ENCODE measurements at regions not wholly inside any gene's neighbourhood (a gene's known extent, or its start where the extent isn't known, plus 50 kb on each side); places are given as distances from the start of the nearest gene placed in this dataset.

- BruUV-seq (replicated peaks) = no TSS peak
- ChIA-PET POLR2A (no interaction called here), CTCF (interaction anchor here (0.6 kb wide), 1 partner anchor 52 kb away, joined by 3 read pairs; no protein-coding TSS in a partner anchor)
- no peak overlapping the region for H3K27ac Mint-ChIP-seq (ENCODE audit: unreplicated experiment)
- peaks cover 16% of the 10 kb centered on the region for H3K9me3 Mint-ChIP-seq (ENCODE audit: unreplicated experiment)
- H3K4me1 Mint-ChIP-seq (ENCODE audit: low read depth, unreplicated experiment) = no peaks in the 10 kb centered on the region
- Histone ChIP-seq H3K36me3 (ENCODE audit: control insufficient read depth, insufficient read depth, low read length) (no peaks in the 10 kb centered on the region), H3K9me3 (peaks cover 7% of the 10 kb centered on the region), H3K4me3 (ENCODE audit: low read depth, low read length) (no peak overlapping the region), H3K4me1 (0 out of 2 replicates have a peak, but pooled peaks cover 9% of the 10 kb centered on the region), H3K27me3 (replicated peaks; ENCODE audit: control insufficient read depth, insufficient read depth, low read length) (no peaks in the 10 kb centered on the region)
- H3K4me3 Mint-ChIP-seq (ENCODE audit: unreplicated experiment) = no peak overlapping the region
- intact Hi-C loops (cut with micrococcal nuclease; ENCODE audit: unreplicated experiment) = no loop called here
- H3K27me3 Mint-ChIP-seq (ENCODE audit: insufficient read depth, unreplicated experiment) = no peaks in the 10 kb centered on the region
- H3K36me3 Mint-ChIP-seq (ENCODE audit: insufficient read depth, unreplicated experiment) = peaks cover 6% of the 10 kb centered on the region
- DNase-seq = no peak
- TF ChIP-seq, protein P1, sequence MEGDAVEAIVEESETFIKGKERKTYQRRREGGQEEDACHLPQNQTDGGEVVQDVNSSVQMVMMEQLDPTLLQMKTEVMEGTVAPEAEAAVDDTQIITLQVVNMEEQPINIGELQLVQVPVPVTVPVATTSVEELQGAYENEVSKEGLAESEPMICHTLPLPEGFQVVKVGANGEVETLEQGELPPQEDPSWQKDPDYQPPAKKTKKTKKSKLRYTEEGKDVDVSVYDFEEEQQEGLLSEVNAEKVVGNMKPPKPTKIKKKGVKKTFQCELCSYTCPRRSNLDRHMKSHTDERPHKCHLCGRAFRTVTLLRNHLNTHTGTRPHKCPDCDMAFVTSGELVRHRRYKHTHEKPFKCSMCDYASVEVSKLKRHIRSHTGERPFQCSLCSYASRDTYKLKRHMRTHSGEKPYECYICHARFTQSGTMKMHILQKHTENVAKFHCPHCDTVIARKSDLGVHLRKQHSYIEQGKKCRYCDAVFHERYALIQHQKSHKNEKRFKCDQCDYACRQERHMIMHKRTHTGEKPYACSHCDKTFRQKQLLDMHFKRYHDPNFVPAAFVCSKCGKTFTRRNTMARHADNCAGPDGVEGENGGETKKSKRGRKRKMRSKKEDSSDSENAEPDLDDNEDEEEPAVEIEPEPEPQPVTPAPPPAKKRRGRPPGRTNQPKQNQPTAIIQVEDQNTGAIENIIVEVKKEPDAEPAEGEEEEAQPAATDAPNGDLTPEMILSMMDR (IDR thresholded peaks at IDR 0.05; ENCODE audit: insufficient read depth in 1 of 2, low read depth in 1 of 2, low read length in 1 of 2, severe bottlenecking in 1 of 2, unreplicated experiment in 1 of 2) = no peak
Measured at GRCh38 chr6:26292709-26293108, 72.3 kb upstream of the BTN3A2 start.

DNA sequence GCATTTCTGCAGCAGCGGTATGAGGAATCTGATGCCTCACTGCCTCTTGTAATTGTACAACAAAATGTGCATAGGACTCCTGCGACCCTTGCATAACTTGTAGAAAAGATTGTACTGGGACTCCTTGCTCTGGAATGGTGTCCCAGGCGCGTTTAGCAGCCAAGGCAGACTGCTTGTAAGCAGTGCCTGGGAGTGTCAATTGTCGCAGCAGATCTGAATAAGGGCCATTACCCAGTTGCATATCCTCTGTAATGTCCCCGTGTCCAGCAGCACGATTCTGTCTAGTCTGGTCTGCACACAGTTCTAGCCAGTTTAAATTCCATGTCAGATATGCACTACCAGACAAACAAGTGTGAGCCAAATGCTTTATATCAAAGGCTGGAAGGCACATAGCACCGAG is 70.7 kb upstream of the BTN3A2 start:
- no peaks in the 10 kb centered on the region for H3K36me3 Mint-ChIP-seq (ENCODE audit: insufficient read depth, unreplicated experiment)
- BruUV-seq (replicated peaks) = no TSS peak
- CTCF ChIA-PET = no interaction called here
- TF ChIP-seq, protein P1 (IDR thresholded peaks at IDR 0.05; ENCODE audit: insufficient read depth in 1 of 2, low read depth in 1 of 2, low read length in 1 of 2, severe bottlenecking in 1 of 2, unreplicated experiment in 1 of 2) = no peak
- Histone ChIP-seq H3K36me3 (ENCODE audit: control insufficient read depth, insufficient read depth, low read length) (no peaks in the 10 kb centered on the region), H3K27me3 (replicated peaks; ENCODE audit: control insufficient read depth, insufficient read depth, low read length) (no peaks in the 10 kb centered on the region), H3K4me3 (ENCODE audit: low read depth, low read length) (no peak overlapping the region), H3K4me1 (0 out of 2 replicates have a peak, but pooled peaks cover 9% of the 10 kb centered on the region), H3K9me3 (no peaks in the 10 kb centered on the region)
- H3K27ac Mint-ChIP-seq (ENCODE audit: unreplicated experiment) = no peak overlapping the region
- H3K27me3 Mint-ChIP-seq (ENCODE audit: insufficient read depth, unreplicated experiment) = no peaks in the 10 kb centered on the region
- H3K4me3 Mint-ChIP-seq (ENCODE audit: unreplicated experiment) = no peak overlapping the region
- H3K4me1 Mint-ChIP-seq (ENCODE audit: low read depth, unreplicated experiment) = no peaks in the 10 kb centered on the region
- peaks cover under 1% of the 10 kb centered on the region for H3K9me3 Mint-ChIP-seq (ENCODE audit: unreplicated experiment)
- DNase-seq = no peak
- intact Hi-C loops (cut with micrococcal nuclease; ENCODE audit: unreplicated experiment) = no loop called here
- POLR2A ChIA-PET = no interaction called here

DNA sequence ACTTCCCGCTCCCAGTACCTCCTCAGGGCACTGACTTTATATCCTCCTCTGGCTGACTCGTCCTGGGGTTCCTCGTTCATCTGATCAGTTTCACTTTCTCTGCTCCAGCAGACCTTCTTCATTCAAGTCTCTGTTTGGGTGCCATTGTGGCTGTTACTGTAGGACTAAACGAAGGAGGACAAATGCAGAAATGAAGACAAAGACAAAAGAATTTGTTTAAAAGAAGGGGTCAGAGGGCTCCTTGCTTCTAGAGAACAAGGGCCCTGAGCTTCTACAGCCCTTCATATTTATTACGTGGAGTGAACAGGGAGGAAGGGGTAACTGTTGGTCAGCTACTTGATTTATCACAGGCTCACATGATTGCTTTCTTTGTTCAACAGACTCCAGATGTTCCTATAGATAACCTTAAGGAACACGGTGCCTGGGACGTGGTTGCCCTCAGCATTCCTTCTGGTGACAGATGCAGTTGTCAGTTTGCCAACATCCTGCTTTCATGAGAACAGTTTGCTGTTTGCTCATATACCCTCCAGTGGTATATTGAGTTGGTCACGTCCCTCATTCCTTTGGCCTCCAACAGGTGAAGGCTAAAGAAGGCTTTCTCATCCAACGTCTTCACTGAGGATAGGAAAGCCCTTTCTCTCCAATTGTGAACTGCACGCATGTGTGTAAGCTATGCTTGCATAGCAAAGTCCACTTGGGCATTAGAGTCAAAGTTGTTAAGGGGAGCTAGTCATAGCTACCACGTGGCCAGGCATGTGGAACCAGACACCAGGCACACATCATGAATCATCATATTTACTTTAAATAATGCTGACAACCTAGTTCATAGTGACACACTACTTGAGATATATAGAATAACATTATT is 69.1 kb upstream of the BTN3A2 start:
- H3K4me3 ChIP-seq (ENCODE audit: low read depth, low read length) = no peak overlapping the region
- intact Hi-C loops (cut with micrococcal nuclease; ENCODE audit: unreplicated experiment) = no loop called here
- no TSS peak for BruUV-seq (replicated peaks)
- CTCF ChIA-PET = interaction anchor here (0.6 kb wide), 1 partner anchor 10 kb away, joined by 4 read pairs; no protein-coding TSS in a partner anchor
- Mint-ChIP-seq H3K27ac (ENCODE audit: unreplicated experiment) (no peak overlapping the region), H3K36me3 (ENCODE audit: insufficient read depth, unreplicated experiment) (no peaks in the 10 kb centered on the region), H3K4me1 (ENCODE audit: low read depth, unreplicated experiment) (no peaks in the 10 kb centered on the region), H3K4me3 (ENCODE audit: unreplicated experiment) (peak overlapping the region; percentile 31), H3K27me3 (ENCODE audit: insufficient read depth, unreplicated experiment) (no peaks in the 10 kb centered on the region), H3K9me3 (ENCODE audit: unreplicated experiment) (no peaks in the 10 kb centered on the region)
- H3K9me3 ChIP-seq = no peaks in the 10 kb centered on the region
- DNase-seq = peak in 1 of 2 experiments; percentile 41
- no peaks in the 10 kb centered on the region for H3K27me3 ChIP-seq (replicated peaks; ENCODE audit: control insufficient read depth, insufficient read depth, low read length)
- 0 out of 2 replicates have a peak, but pooled peaks cover 9% of the 10 kb centered on the region for H3K4me1 ChIP-seq
- H3K36me3 ChIP-seq (ENCODE audit: control insufficient read depth, insufficient read depth, low read length) = no peaks in the 10 kb centered on the region
- TF ChIP-seq, protein P1 (IDR thresholded peaks at IDR 0.05; ENCODE audit: insufficient read depth in 1 of 2, low read depth in 1 of 2, low read length in 1 of 2, severe bottlenecking in 1 of 2, unreplicated experiment in 1 of 2) = no peak
- POLR2A ChIA-PET = no interaction called here

All from Caco-2 (cell line).